ENCODE measurements at regions not wholly inside any gene's neighbourhood (a gene's known extent, or its start where the extent isn't known, plus 50 kb on each side); places are given as distances from the start of the nearest gene placed in this dataset.

- Mint-ChIP-seq H3K9me3 (ENCODE audit: unreplicated experiment) (peaks cover 8% of the 10 kb centered on the region), H3K27me3 (ENCODE audit: unreplicated experiment) (peaks cover 2% of the 10 kb centered on the region)
Measured at GRCh38 chr2:129740504-129740903, 239.0 kb upstream of the RAB6C start.

GRCh38 chr2:129741165-129741564 is 238.3 kb upstream of the RAB6C start:
- Mint-ChIP-seq H3K36me3 (ENCODE audit: unreplicated experiment) (peaks cover 8% of the 10 kb centered on the region), H3K9me3 (ENCODE audit: unreplicated experiment) (peaks cover 8% of the 10 kb centered on the region), H3K4me3 (ENCODE audit: unreplicated experiment) (no peak overlapping the region), H3K4me1 (ENCODE audit: low read depth, unreplicated experiment) (peaks cover 12% of the 10 kb centered on the region), H3K27ac (ENCODE audit: unreplicated experiment) (no peak overlapping the region), H3K27me3 (ENCODE audit: unreplicated experiment) (peaks cover 2% of the 10 kb centered on the region)
- TF ChIP-seq CTCF (IDR thresholded peaks at IDR 0.05; ENCODE audit: partially characterized antibody, unreplicated experiment), result no peak
- no peak for DNase-seq

More at GRCh38 chr2:129740504-129740903, 239.0 kb upstream of the RAB6C start:
- Mint-ChIP-seq H3K4me1 (ENCODE audit: low read depth, unreplicated experiment) (peaks cover 12% of the 10 kb centered on the region), H3K36me3 (ENCODE audit: unreplicated experiment) (peaks cover 2% of the 10 kb centered on the region), H3K4me3 (ENCODE audit: unreplicated experiment) (no peak overlapping the region), H3K27ac (ENCODE audit: unreplicated experiment) (no peak overlapping the region)
- DNase-seq, result no peak
- no peak for TF ChIP-seq CTCF (IDR thresholded peaks at IDR 0.05; ENCODE audit: partially characterized antibody, unreplicated experiment)

GRCh38 chr2:129741623-129742022 is 237.8 kb upstream of the RAB6C start:
- TF ChIP-seq CTCF (IDR thresholded peaks at IDR 0.05; ENCODE audit: partially characterized antibody, unreplicated experiment), result no peak
- peaks cover 8% of the 10 kb centered on the region for H3K9me3 Mint-ChIP-seq (ENCODE audit: unreplicated experiment)
- H3K4me1 Mint-ChIP-seq (ENCODE audit: low read depth, unreplicated experiment), result peaks cover 12% of the 10 kb centered on the region
- H3K36me3 Mint-ChIP-seq (ENCODE audit: unreplicated experiment), result peaks cover 12% of the 10 kb centered on the region
- H3K27me3 Mint-ChIP-seq (ENCODE audit: unreplicated experiment), result peaks cover 2% of the 10 kb centered on the region
- no peak overlapping the region for H3K4me3 Mint-ChIP-seq (ENCODE audit: unreplicated experiment)
- no peak overlapping the region for H3K27ac Mint-ChIP-seq (ENCODE audit: unreplicated experiment)
- no peak for DNase-seq

GRCh38 chr2:129742415-129743180 is 236.9 kb upstream of the RAB6C start:
- peaks cover 8% of the 10 kb centered on the region for H3K9me3 Mint-ChIP-seq (ENCODE audit: unreplicated experiment)
- peaks cover 2% of the 10 kb centered on the region for H3K27me3 Mint-ChIP-seq (ENCODE audit: unreplicated experiment)
- no peak overlapping the region for H3K4me3 Mint-ChIP-seq (ENCODE audit: unreplicated experiment)
- peaks cover 12% of the 10 kb centered on the region for H3K36me3 Mint-ChIP-seq (ENCODE audit: unreplicated experiment)
- H3K4me1 Mint-ChIP-seq (ENCODE audit: low read depth, unreplicated experiment), result peaks cover 12% of the 10 kb centered on the region
- H3K27ac Mint-ChIP-seq (ENCODE audit: unreplicated experiment), result no peak overlapping the region
- no peak for TF ChIP-seq CTCF (IDR thresholded peaks at IDR 0.05; ENCODE audit: partially characterized antibody, unreplicated experiment)
- no peak for DNase-seq

GRCh38 chr2:129744141-129744540 is 235.3 kb upstream of the RAB6C start:
- Mint-ChIP-seq H3K36me3 (ENCODE audit: unreplicated experiment) (peaks cover 13% of the 10 kb centered on the region), H3K27me3 (ENCODE audit: unreplicated experiment) (peaks cover 2% of the 10 kb centered on the region), H3K9me3 (ENCODE audit: unreplicated experiment) (peaks cover 8% of the 10 kb centered on the region), H3K4me1 (ENCODE audit: low read depth, unreplicated experiment) (peaks cover 7% of the 10 kb centered on the region), H3K4me3 (ENCODE audit: unreplicated experiment) (no peak overlapping the region), H3K27ac (ENCODE audit: unreplicated experiment) (no peak overlapping the region)
- no peak for TF ChIP-seq CTCF (IDR thresholded peaks at IDR 0.05; ENCODE audit: partially characterized antibody, unreplicated experiment)
- DNase-seq, result no peak

Data from glutamatergic neuron (in vitro differentiated cells).